ENCODE measurements at regions not wholly inside any gene's neighbourhood (a gene's known extent, or its start where the extent isn't known, plus 50 kb on each side); places are given as distances from the start of the nearest gene placed in this dataset.

- TF ChIP-seq CTCF (IDR thresholded peaks at IDR 0.05) (no peak), JUN (IDR thresholded peaks at IDR 0.05) (no peak), BHLHE40 (IDR thresholded peaks at IDR 0.05; ENCODE audit: low read depth, low read length) (no peak), MAX (IDR thresholded peaks at IDR 0.05) (no peak), ELK1 (IDR thresholded peaks at IDR 0.05; ENCODE audit: low read depth, low read length) (no peak), ESRRA (IDR thresholded peaks at IDR 0.05; ENCODE audit: borderline replicate concordance, low read length) (no peak), KDM5A (IDR thresholded peaks at IDR 0.05) (no peak)
Observed at GRCh38 chr16:76959166-76959565, 231.8 kb upstream of the MON1B start.

All from A549 (cell line).